ENCODE measurements at regions not wholly inside any gene's neighbourhood (a gene's known extent, or its start where the extent isn't known, plus 50 kb on each side); places are given as distances from the start of the nearest gene placed in this dataset.

- H3K27ac ChIP-seq: no peak overlapping the region
- no peak for TF ChIP-seq CTCF (IDR thresholded peaks at IDR 0.05)
- no peak for TF ChIP-seq POLR2AphosphoS5 (IDR thresholded peaks at IDR 0.05)
- no peak for TF ChIP-seq POLR2A (IDR thresholded peaks at IDR 0.05)
- H3K4me3 ChIP-seq: no peak overlapping the region
- no peaks in the 10 kb centered on the region for H3K9me3 ChIP-seq
- no peaks in the 10 kb centered on the region for H3K4me1 ChIP-seq
- intact Hi-C loops (cut with DNase I; ENCODE audit: low total_unique reads): no loop called here
- H3K36me3 ChIP-seq: no peaks in the 10 kb centered on the region
- DNase-seq (ENCODE audit: low spot score in 2 of 2): no peak
- H3K27me3 ChIP-seq: peaks cover 0 to 51% of the 10 kb centered on the region in 2 donors
Measured at GRCh38 chrX:151796576-151796975, 62.0 kb downstream of the CNGA2 start.

- Histone ChIP-seq H3K36me3 (no peaks in the 10 kb centered on the region), H3K4me3 (no peak overlapping the region), H3K9me3 (no peaks in the 10 kb centered on the region), H3K4me1 (no peaks in the 10 kb centered on the region), H3K27ac (no peak overlapping the region), H3K27me3 (peaks cover 0 to 46% of the 10 kb centered on the region in 2 donors)
- intact Hi-C loops (cut with DNase I; ENCODE audit: low total_unique reads): no loop called here
- no peak for DNase-seq (ENCODE audit: low spot score in 2 of 2)
- TF ChIP-seq POLR2A (IDR thresholded peaks at IDR 0.05) (no peak), POLR2AphosphoS5 (IDR thresholded peaks at IDR 0.05) (no peak), CTCF (IDR thresholded peaks at IDR 0.05) (no peak)
Measured at GRCh38 chrX:151801980-151802379, 67.4 kb downstream of the CNGA2 start.

- DNase-seq (ENCODE audit: low spot score in 2 of 2): no peak
- intact Hi-C loops (cut with DNase I; ENCODE audit: low total_unique reads): no loop called here
- H3K4me3 ChIP-seq: no peak overlapping the region
- H3K27ac ChIP-seq: no peak overlapping the region
- no peak for TF ChIP-seq CTCF (IDR thresholded peaks at IDR 0.05)
- no peak for TF ChIP-seq POLR2AphosphoS5 (IDR thresholded peaks at IDR 0.05)
- TF ChIP-seq POLR2A (IDR thresholded peaks at IDR 0.05): no peak
- H3K36me3 ChIP-seq: no peaks in the 10 kb centered on the region
- no peaks in the 10 kb centered on the region for H3K4me1 ChIP-seq
- peaks cover 0 to 26% of the 10 kb centered on the region in 2 donors for H3K27me3 ChIP-seq
- H3K9me3 ChIP-seq: no peaks in the 10 kb centered on the region
Measured at GRCh38 chrX:151806967-151807540, 72.5 kb downstream of the CNGA2 start.

GRCh38 chrX:151812661-151813060 lies 78.1 kb downstream of the CNGA2 start:
- H3K9me3 ChIP-seq: no peaks in the 10 kb centered on the region
- no peaks in the 10 kb centered on the region for H3K36me3 ChIP-seq
- H3K27me3 ChIP-seq: peaks cover 0 to 20% of the 10 kb centered on the region in 2 donors
- no peak for TF ChIP-seq POLR2A (IDR thresholded peaks at IDR 0.05)
- TF ChIP-seq POLR2AphosphoS5 (IDR thresholded peaks at IDR 0.05): no peak
- no peak for TF ChIP-seq CTCF (IDR thresholded peaks at IDR 0.05)
- no peak overlapping the region for H3K4me3 ChIP-seq
- H3K27ac ChIP-seq: no peak overlapping the region
- intact Hi-C loops (cut with DNase I; ENCODE audit: low total_unique reads): no loop called here
- H3K4me1 ChIP-seq: no peaks in the 10 kb centered on the region
- no peak for DNase-seq (ENCODE audit: low spot score in 2 of 2)

- H3K27me3 ChIP-seq: peaks cover 0 to 13% of the 10 kb centered on the region in 2 donors
- no peak for DNase-seq (ENCODE audit: low spot score in 2 of 2)
- no peaks in the 10 kb centered on the region for H3K4me1 ChIP-seq
- TF ChIP-seq POLR2A (IDR thresholded peaks at IDR 0.05) (no peak), CTCF (IDR thresholded peaks at IDR 0.05) (no peak), POLR2AphosphoS5 (IDR thresholded peaks at IDR 0.05) (no peak)
- H3K4me3 ChIP-seq: no peak overlapping the region
- no peak overlapping the region for H3K27ac ChIP-seq
- intact Hi-C loops (cut with DNase I; ENCODE audit: low total_unique reads): no loop called here
- no peaks in the 10 kb centered on the region for H3K9me3 ChIP-seq
- H3K36me3 ChIP-seq: no peaks in the 10 kb centered on the region
Measured at GRCh38 chrX:151814767-151815166, 80.2 kb downstream of the CNGA2 start.

All from breast epithelium (tissue), 4 donors.